ENCODE measurements at regions not wholly inside any gene's neighbourhood (a gene's known extent, or its start where the extent isn't known, plus 50 kb on each side); places are given as distances from the start of the nearest gene placed in this dataset.
A peak's percentile ranks its signal among the peaks of the same experiment; 100 is the strongest.

DNA sequence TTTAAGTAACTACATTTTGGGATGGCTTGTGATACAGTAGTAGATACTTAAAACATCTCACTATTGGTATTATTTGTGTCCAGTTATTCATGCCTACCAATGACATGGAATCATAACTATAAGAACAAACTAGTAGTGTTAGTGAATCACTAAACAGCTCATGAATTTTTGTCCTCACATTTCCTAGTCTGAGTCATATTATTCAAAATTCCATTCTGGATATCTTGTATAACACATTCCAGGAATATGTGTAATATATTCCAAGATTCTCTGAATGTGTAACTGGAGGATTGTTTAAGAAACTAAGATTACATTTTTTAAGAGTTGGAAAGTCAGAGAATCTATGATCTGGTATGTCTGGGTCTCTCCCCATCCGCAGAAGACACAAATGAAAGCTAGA is 565.3 kb upstream of the ZNF608 start:
- no peak overlapping the region for H2BK12ac ChIP-seq (ENCODE audit: low read length)
- H3K4me3 ChIP-seq (ENCODE audit: low read depth, low read length) = no peak overlapping the region
- H3K9ac ChIP-seq (ENCODE audit: low read length) = no peak overlapping the region
- H2BK5ac ChIP-seq (ENCODE audit: low read depth, low read length, poor library complexity) = no peak overlapping the region
- peaks cover 1% of the 10 kb centered on the region for H3K79me1 ChIP-seq (ENCODE audit: low read length)
- H3K27me3 ChIP-seq (ENCODE audit: insufficient read depth, low read length) = no peaks in the 10 kb centered on the region
- DNase-seq = peak; percentile 60 to 88
- no peak overlapping the region for H4K91ac ChIP-seq (ENCODE audit: low read depth, low read length)
- no peak overlapping the region for H3K4me2 ChIP-seq (ENCODE audit: low read length)
- H3K18ac ChIP-seq (ENCODE audit: low read length) = no peak overlapping the region
- WGBS (ENCODE audit: extremely low coverage, insufficient coverage, insufficient read length) = no CpG with 5 or more reads among the region's 1 CpG
- H4K8ac ChIP-seq (ENCODE audit: low read depth, low read length) = no peak overlapping the region
- no peak overlapping the region for H3K27ac ChIP-seq (ENCODE audit: low read depth, low read length)
- no peak overlapping the region for H3K4ac ChIP-seq (ENCODE audit: low read depth, low read length)
- H3K4me1 ChIP-seq (ENCODE audit: control insufficient read depth in 1 of 2, insufficient read depth in 2 of 2, low read length in 2 of 2) = no peaks in the 10 kb centered on the region
- peaks cover 4% of the 10 kb centered on the region for H3K9me3 ChIP-seq (ENCODE audit: insufficient read depth, low read depth, low read length)
- no peak overlapping the region for H2AFZ ChIP-seq (ENCODE audit: insufficient read depth, low read length, poor library complexity)
- H2AK5ac ChIP-seq (ENCODE audit: low read length) = no peak overlapping the region
- H2BK120ac ChIP-seq (ENCODE audit: insufficient read depth, low read length, poor library complexity) = no peak overlapping the region
- H3K23ac ChIP-seq (ENCODE audit: low read length) = no peak overlapping the region
- no peaks in the 10 kb centered on the region for H3K79me2 ChIP-seq (ENCODE audit: control insufficient read depth, insufficient read depth, low read length, poor library complexity)
- H3K14ac ChIP-seq (ENCODE audit: low read length) = no peak overlapping the region
- no peaks in the 10 kb centered on the region for H3K36me3 ChIP-seq (ENCODE audit: control insufficient read depth in 1 of 2, insufficient read depth in 2 of 2, low read length in 2 of 2)
- no peak overlapping the region for H4K12ac ChIP-seq (ENCODE audit: low read depth, low read length)

DNA sequence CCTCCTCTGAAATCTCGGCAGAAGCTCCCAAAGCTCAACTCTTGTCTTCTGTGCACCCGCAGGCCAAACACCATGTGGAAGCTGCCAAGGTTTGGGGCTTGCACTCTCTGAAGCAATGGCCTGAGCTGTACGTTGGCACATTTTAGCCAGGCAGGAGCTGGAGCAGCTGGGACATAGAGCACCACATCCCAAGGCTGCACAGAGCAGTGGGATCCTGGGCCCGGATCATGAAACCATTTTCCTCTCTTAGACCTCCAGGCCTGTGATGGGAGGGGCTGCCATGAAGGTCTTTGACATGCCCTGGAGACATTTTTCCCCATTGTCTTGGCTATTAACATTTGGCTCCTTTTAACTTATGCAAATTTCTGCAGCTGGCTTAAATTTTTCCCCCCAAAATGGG is 567.1 kb upstream of the ZNF608 start:
- Histone ChIP-seq H3K27me3 (ENCODE audit: insufficient read depth, low read length) (no peaks in the 10 kb centered on the region), H3K4me2 (ENCODE audit: low read length) (no peak overlapping the region), H3K36me3 (ENCODE audit: control insufficient read depth in 1 of 2, insufficient read depth in 2 of 2, low read length in 2 of 2) (no peaks in the 10 kb centered on the region), H4K91ac (ENCODE audit: low read depth, low read length) (no peak overlapping the region), H3K4me3 (ENCODE audit: low read depth, low read length) (no peak overlapping the region), H3K9me3 (ENCODE audit: insufficient read depth, low read depth, low read length) (peaks cover 4% of the 10 kb centered on the region), H4K12ac (ENCODE audit: low read depth, low read length) (no peak overlapping the region), H4K8ac (ENCODE audit: low read depth, low read length) (no peak overlapping the region), H3K14ac (ENCODE audit: low read length) (no peak overlapping the region), H2AK5ac (ENCODE audit: low read length) (no peak overlapping the region), H3K9ac (ENCODE audit: low read length) (no peak overlapping the region), H2BK12ac (ENCODE audit: low read length) (no peak overlapping the region), H3K79me2 (ENCODE audit: control insufficient read depth, insufficient read depth, low read length, poor library complexity) (no peaks in the 10 kb centered on the region), H3K18ac (ENCODE audit: low read length) (no peak overlapping the region), H2BK5ac (ENCODE audit: low read depth, low read length, poor library complexity) (no peak overlapping the region), H3K4ac (ENCODE audit: low read depth, low read length) (no peak overlapping the region), H3K4me1 (ENCODE audit: control insufficient read depth in 1 of 2, insufficient read depth in 2 of 2, low read length in 2 of 2) (no peaks in the 10 kb centered on the region), H3K23ac (ENCODE audit: low read length) (no peak overlapping the region), H2BK120ac (ENCODE audit: insufficient read depth, low read length, poor library complexity) (no peak overlapping the region), H3K79me1 (ENCODE audit: low read length) (peaks cover 1% of the 10 kb centered on the region), H2AFZ (ENCODE audit: insufficient read depth, low read length, poor library complexity) (no peak overlapping the region), H3K27ac (ENCODE audit: low read depth, low read length) (no peak overlapping the region)
- WGBS (ENCODE audit: extremely low coverage, insufficient coverage, insufficient read length) = no CpG with 5 or more reads among the region's 4 CpGs
- DNase-seq = no peak

DNA sequence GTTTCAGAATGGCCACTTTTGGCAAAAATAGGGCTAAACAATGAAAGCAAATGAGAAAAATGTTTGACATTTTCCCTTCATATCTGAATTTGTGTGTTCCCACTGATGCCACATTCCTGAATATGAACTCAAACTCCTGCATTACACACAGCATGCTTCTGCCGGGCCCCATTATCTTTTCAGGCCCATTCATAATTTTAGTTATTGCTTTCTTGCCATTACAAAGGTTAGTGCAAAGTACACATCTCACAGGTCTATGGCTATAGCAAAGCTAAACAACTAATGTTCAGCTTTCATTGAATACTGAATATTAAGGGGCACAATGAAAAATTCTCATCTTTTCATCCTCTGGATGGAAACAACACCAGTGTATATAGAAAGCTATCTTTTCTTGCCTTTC is 568.9 kb upstream of the ZNF608 start:
- Histone ChIP-seq H3K4me3 (ENCODE audit: low read depth, low read length) (no peak overlapping the region), H3K79me1 (ENCODE audit: low read length) (peaks cover 1% of the 10 kb centered on the region), H2AFZ (ENCODE audit: insufficient read depth, low read length, poor library complexity) (no peak overlapping the region), H3K14ac (ENCODE audit: low read length) (no peak overlapping the region), H3K23ac (ENCODE audit: low read length) (no peak overlapping the region), H3K27ac (ENCODE audit: low read depth, low read length) (no peak overlapping the region), H3K4me1 (ENCODE audit: control insufficient read depth in 1 of 2, insufficient read depth in 2 of 2, low read length in 2 of 2) (no peaks in the 10 kb centered on the region), H4K91ac (ENCODE audit: low read depth, low read length) (no peak overlapping the region), H2BK12ac (ENCODE audit: low read length) (no peak overlapping the region), H2AK5ac (ENCODE audit: low read length) (no peak overlapping the region), H2BK120ac (ENCODE audit: insufficient read depth, low read length, poor library complexity) (no peak overlapping the region), H3K4me2 (ENCODE audit: low read length) (no peak overlapping the region), H3K27me3 (ENCODE audit: insufficient read depth, low read length) (no peaks in the 10 kb centered on the region), H3K4ac (ENCODE audit: low read depth, low read length) (no peak overlapping the region), H3K18ac (ENCODE audit: low read length) (no peak overlapping the region), H3K36me3 (ENCODE audit: control insufficient read depth in 1 of 2, insufficient read depth in 2 of 2, low read length in 2 of 2) (no peaks in the 10 kb centered on the region), H2BK5ac (ENCODE audit: low read depth, low read length, poor library complexity) (no peak overlapping the region), H3K9me3 (ENCODE audit: insufficient read depth, low read depth, low read length) (peaks cover 4% of the 10 kb centered on the region), H3K79me2 (ENCODE audit: control insufficient read depth, insufficient read depth, low read length, poor library complexity) (no peaks in the 10 kb centered on the region), H3K9ac (ENCODE audit: low read length) (no peak overlapping the region), H4K8ac (ENCODE audit: low read depth, low read length) (no peak overlapping the region), H4K12ac (ENCODE audit: low read depth, low read length) (no peak overlapping the region)
- no CpG with 5 or more reads among the region's 1 CpG for WGBS (ENCODE audit: extremely low coverage, insufficient coverage, insufficient read length)
- no peak for DNase-seq

DNA sequence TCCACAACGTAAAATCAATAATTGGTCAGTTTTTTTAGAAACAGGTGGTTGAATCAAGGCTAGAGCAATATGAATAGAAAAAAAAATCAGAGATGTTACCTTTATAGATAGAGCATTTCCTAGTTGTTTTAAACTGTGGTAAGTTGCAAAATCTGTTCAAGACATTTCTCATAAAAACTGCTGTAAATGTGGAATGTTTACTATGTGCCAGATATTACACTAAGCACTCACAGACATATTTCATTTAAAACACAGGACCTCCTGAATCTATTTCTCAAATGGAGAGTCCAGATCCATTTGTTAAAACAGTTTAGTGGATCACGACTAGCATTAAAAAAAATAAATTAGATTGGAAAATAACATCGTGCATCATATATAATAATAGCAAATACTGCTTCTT is 570.0 kb upstream of the ZNF608 start:
- peak in 1 of 2 donors; percentile 36 for DNase-seq
- Histone ChIP-seq H2AFZ (ENCODE audit: insufficient read depth, low read length, poor library complexity) (no peak overlapping the region), H2AK5ac (ENCODE audit: low read length) (no peak overlapping the region), H4K12ac (ENCODE audit: low read depth, low read length) (no peak overlapping the region), H3K4me2 (ENCODE audit: low read length) (no peak overlapping the region), H3K36me3 (ENCODE audit: control insufficient read depth in 1 of 2, insufficient read depth in 2 of 2, low read length in 2 of 2) (no peaks in the 10 kb centered on the region), H4K8ac (ENCODE audit: low read depth, low read length) (no peak overlapping the region), H3K4me1 (ENCODE audit: control insufficient read depth in 1 of 2, insufficient read depth in 2 of 2, low read length in 2 of 2) (no peaks in the 10 kb centered on the region), H3K4ac (ENCODE audit: low read depth, low read length) (no peak overlapping the region), H3K14ac (ENCODE audit: low read length) (no peak overlapping the region), H3K79me1 (ENCODE audit: low read length) (no peaks in the 10 kb centered on the region), H2BK12ac (ENCODE audit: low read length) (no peak overlapping the region), H2BK5ac (ENCODE audit: low read depth, low read length, poor library complexity) (no peak overlapping the region), H3K4me3 (ENCODE audit: low read depth, low read length) (no peak overlapping the region), H3K9ac (ENCODE audit: low read length) (no peak overlapping the region), H3K9me3 (ENCODE audit: insufficient read depth, low read depth, low read length) (peaks cover 4% of the 10 kb centered on the region), H3K18ac (ENCODE audit: low read length) (no peak overlapping the region), H2BK120ac (ENCODE audit: insufficient read depth, low read length, poor library complexity) (no peak overlapping the region), H4K91ac (ENCODE audit: low read depth, low read length) (no peak overlapping the region), H3K27ac (ENCODE audit: low read depth, low read length) (no peak overlapping the region), H3K27me3 (ENCODE audit: insufficient read depth, low read length) (no peaks in the 10 kb centered on the region), H3K23ac (ENCODE audit: low read length) (no peak overlapping the region), H3K79me2 (ENCODE audit: control insufficient read depth, insufficient read depth, low read length, poor library complexity) (no peaks in the 10 kb centered on the region)
- WGBS (ENCODE audit: extremely low coverage, insufficient coverage, insufficient read length) = no CpG with 5 or more reads among the region's 3 CpGs
